Gastroesophageal sphincter (tissue), 4 donors: ENCODE measurements at regions not wholly inside any gene's neighbourhood (a gene's known extent, or its start where the extent isn't known, plus 50 kb on each side); places are given as distances from the start of the nearest gene placed in this dataset.

Experiments used
- ATAC-seq: fragments of 150-250 bp; one replicate; pipeline ENCODE4 v1.9.1; 2016; ENCODE audit warnings: mild to moderate bottlenecking, moderate library complexity
- H3K27ac ChIP-seq, 4 donors: fragments of 200-600 bp; sonication (generic) in 3 of 4; 1 replicate in 3 of 4; 2 replicates in 1 of 4; pipeline ENCODE4 v1.5.1; 2016 to 2019
- H3K27me3 ChIP-seq: fragments of 200-600 bp; sonication (generic); one replicate; pipeline ENCODE4 v1.5.1; 2019
- H3K36me3 ChIP-seq, 2 donors: fragments of 200-600 bp; sonication (generic); one replicate each; pipeline ENCODE4 v1.5.1; 2019; ENCODE audit warnings: control low read depth in 1 of 2
- H3K4me1 ChIP-seq, 3 donors: fragments of 200-600 bp; sonication (generic); 1 replicate in 2 of 3; 2 replicates in 1 of 3; pipeline ENCODE4 v1.5.1; 2016 to 2019; ENCODE audit warnings: control low read depth in 2 of 3
- H3K4me3 ChIP-seq, 2 donors: fragments of 200-600 bp; sonication (generic); one replicate each; pipeline ENCODE4 v1.5.1; 2019; ENCODE audit warnings: mild to moderate bottlenecking in 1 of 2, moderate library complexity in 1 of 2
- H3K9me3 ChIP-seq, 3 donors: fragments of 200-600 bp; sonication (generic); one replicate each; pipeline ENCODE4 v1.5.1; 2017 to 2019; ENCODE audit warnings: control low read depth in 2 of 3
- EP300 ChIP-seq: sonication (generic); formaldehyde crosslinking; IDR thresholded peaks from one replicate; pipeline ENCODE4 v1.6.1; 2017; ENCODE audit warnings: antibody characterized with exemption, mild to moderate bottlenecking
- POLR2A ChIP-seq, 2 donors: fragments of 450-650 bp; IDR thresholded peaks; one replicate each; pipeline ENCODE4 v1.6.1; 2017; ENCODE audit warnings: antibody characterized with exemption in 2 of 2, mild to moderate bottlenecking in 2 of 2, moderate library complexity in 1 of 2
- POLR2AphosphoS5 ChIP-seq: sonication (generic); formaldehyde crosslinking; IDR thresholded peaks from one replicate; pipeline ENCODE4 v1.6.1; 2017; ENCODE audit warnings: antibody characterized with exemption
- WGBS, 2 donors: methylation state at CpG; one replicate each; pipeline ENCODE4 v1.1.5; 2018; ENCODE audit warnings: low coverage in 1 of 2; 5-methylcytosine and 5-hydroxymethylcytosine counted together
- TF ChIP-seq, protein P1 (sequence below), 4 experiments: fragments of 200-600 bp in 2 of 4; fragments of 450-650 bp in 2 of 4; sonication (generic) in 1 of 4; IDR thresholded peaks; one replicate each; pipeline ENCODE4 v1.5.1; 2017 to 2019; ENCODE audit warnings: antibody characterized with exemption in 4 of 4, mild to moderate bottlenecking in 2 of 4, moderate library complexity in 2 of 4

GRCh38 chr9:124132671-124133147, 121.1 kb downstream of the LHX2 start:
- Histone ChIP-seq H3K36me3 (no peaks in the 10 kb centered on the region), H3K9me3 (no peaks in the 10 kb centered on the region), H3K4me1 (no peaks in the 10 kb centered on the region), H3K27ac (no peak overlapping the region), H3K4me3 (no peak overlapping the region), H3K27me3 (peaks cover 6% of the 10 kb centered on the region)
- no peak for ATAC-seq
- TF ChIP-seq EP300 (no peak), POLR2A (IDR thresholded peaks at IDR 0.05) (no peak), POLR2AphosphoS5 (no peak)
- TF ChIP-seq, protein P1, sequence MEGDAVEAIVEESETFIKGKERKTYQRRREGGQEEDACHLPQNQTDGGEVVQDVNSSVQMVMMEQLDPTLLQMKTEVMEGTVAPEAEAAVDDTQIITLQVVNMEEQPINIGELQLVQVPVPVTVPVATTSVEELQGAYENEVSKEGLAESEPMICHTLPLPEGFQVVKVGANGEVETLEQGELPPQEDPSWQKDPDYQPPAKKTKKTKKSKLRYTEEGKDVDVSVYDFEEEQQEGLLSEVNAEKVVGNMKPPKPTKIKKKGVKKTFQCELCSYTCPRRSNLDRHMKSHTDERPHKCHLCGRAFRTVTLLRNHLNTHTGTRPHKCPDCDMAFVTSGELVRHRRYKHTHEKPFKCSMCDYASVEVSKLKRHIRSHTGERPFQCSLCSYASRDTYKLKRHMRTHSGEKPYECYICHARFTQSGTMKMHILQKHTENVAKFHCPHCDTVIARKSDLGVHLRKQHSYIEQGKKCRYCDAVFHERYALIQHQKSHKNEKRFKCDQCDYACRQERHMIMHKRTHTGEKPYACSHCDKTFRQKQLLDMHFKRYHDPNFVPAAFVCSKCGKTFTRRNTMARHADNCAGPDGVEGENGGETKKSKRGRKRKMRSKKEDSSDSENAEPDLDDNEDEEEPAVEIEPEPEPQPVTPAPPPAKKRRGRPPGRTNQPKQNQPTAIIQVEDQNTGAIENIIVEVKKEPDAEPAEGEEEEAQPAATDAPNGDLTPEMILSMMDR (IDR thresholded peaks at IDR 0.05) = no peak
- 67 to 69% methylated on average over 5 to 10 of the region's 10 CpGs for WGBS, 2 donors

DNA sequence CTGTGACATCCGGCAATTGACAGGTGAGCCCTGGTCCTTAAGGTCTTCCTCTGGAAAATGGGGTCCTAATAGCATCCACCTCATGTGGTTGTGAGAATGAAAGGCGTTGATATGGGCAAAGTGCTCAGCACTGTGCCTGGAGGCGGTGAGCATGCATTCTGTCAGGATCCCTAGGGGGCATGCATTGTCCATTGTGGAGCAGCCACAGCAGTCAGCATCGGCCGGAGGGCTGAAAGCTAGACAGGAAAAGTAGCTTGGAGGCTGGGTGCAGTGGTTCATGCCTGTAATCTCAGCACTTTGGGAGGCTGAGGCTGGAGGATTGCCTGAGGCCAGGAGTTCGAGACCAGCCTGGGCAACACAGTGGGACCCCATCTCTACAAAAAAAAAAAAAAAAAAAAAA, 122.2 kb downstream of the LHX2 start:
- 46 to 100% methylated on average over 1 to 3 of the region's 6 CpGs for WGBS, 2 donors
- no peak for TF ChIP-seq POLR2A (IDR thresholded peaks at IDR 0.05)
- TF ChIP-seq, protein P1 (IDR thresholded peaks at IDR 0.05) = peak in 3 of 4 experiments; percentile 9 to 34 (median 27)
- no peak for ATAC-seq
- peaks cover 6% of the 10 kb centered on the region for H3K27me3 ChIP-seq
- H3K36me3 ChIP-seq = no peaks in the 10 kb centered on the region
- H3K4me1 ChIP-seq = no peaks in the 10 kb centered on the region
- H3K4me3 ChIP-seq = no peak overlapping the region
- H3K9me3 ChIP-seq = no peaks in the 10 kb centered on the region
- no peak overlapping the region for H3K27ac ChIP-seq

DNA sequence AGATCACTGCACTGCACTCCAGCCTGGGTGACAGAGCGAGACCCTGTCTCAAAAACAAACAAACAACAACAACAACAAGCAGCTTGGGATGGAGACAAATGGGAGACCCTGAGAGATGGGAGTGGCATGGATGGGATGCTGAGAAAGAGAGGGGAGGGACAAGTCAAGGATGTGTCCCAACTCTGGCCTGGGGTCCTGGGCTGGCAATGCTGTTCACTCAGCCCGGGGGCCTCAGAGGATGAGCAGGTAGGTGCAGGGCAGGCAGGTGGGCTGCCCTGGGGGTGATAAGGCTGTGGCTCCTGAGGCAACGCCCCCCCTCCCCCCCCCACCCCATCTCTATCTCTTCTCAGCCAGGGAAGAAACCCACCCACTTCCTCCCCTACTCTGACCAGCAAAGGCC, 123.0 kb downstream of the LHX2 start:
- ATAC-seq = no peak
- Histone ChIP-seq H3K27me3 (peaks cover 6% of the 10 kb centered on the region), H3K9me3 (no peaks in the 10 kb centered on the region), H3K4me3 (no peak overlapping the region), H3K36me3 (no peaks in the 10 kb centered on the region), H3K4me1 (no peaks in the 10 kb centered on the region), H3K27ac (no peak overlapping the region)
- 70% methylated on average over 1 of the region's 3 CpGs; no CpG with 5 or more reads in 1 of the 2 donors for WGBS, 2 donors
- TF ChIP-seq EP300 (no peak), POLR2AphosphoS5 (no peak), POLR2A (IDR thresholded peaks at IDR 0.05) (no peak)
- TF ChIP-seq, protein P1 (IDR thresholded peaks at IDR 0.05) = no peak

DNA sequence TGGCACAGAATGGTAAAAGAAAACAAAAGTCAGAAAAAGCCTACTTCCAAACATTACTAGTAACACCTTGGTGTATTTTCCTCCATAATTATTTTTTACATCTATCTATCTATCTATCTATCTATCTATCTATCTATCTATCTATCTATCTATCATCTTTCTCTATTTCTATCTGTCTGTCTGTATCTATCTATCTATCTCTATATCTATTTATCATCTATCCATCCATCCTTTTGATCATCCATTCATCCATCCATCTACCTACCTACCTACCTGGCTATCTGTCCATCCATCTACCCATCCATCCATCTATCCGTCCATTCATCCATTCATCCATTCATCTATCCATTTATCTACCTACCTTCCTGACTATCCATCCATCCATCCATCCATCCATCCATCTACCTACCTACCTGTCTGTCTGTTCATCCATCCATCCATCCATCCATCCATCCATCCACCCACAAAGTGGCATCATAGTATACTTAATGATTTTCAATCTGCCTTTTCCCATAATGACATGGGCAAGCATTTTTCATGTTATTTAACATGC, 121.9 kb upstream of the NEK6 start:
- Histone ChIP-seq H3K27me3 (peaks cover 6% of the 10 kb centered on the region), H3K36me3 (no peaks in the 10 kb centered on the region), H3K9me3 (no peaks in the 10 kb centered on the region), H3K4me1 (no peaks in the 10 kb centered on the region), H3K4me3 (no peak overlapping the region), H3K27ac (no peak overlapping the region)
- no peak for ATAC-seq
- WGBS, 2 donors = 95 to 100% methylated on average over 1 of the region's 1 CpG
- TF ChIP-seq, protein P1 (IDR thresholded peaks at IDR 0.05) = no peak
- no peak for TF ChIP-seq POLR2AphosphoS5
- no peak for TF ChIP-seq EP300
- no peak for TF ChIP-seq POLR2A (IDR thresholded peaks at IDR 0.05)

- TF ChIP-seq POLR2AphosphoS5 (no peak), POLR2A (IDR thresholded peaks at IDR 0.05) (no peak), EP300 (no peak)
- TF ChIP-seq, protein P1 (IDR thresholded peaks at IDR 0.05) = no peak
- Histone ChIP-seq H3K27me3 (peaks cover 6% of the 10 kb centered on the region), H3K4me1 (no peaks in the 10 kb centered on the region), H3K27ac (no peak overlapping the region), H3K4me3 (no peak overlapping the region), H3K9me3 (no peaks in the 10 kb centered on the region), H3K36me3 (no peaks in the 10 kb centered on the region)
- ATAC-seq = no peak
- WGBS, 2 donors = 64 to 79% methylated on average over 12 to 14 of the region's 16 CpGs
Measured at GRCh38 chr9:124137009-124137943, 120.5 kb upstream of the NEK6 start.
